Adipocyte (in vitro differentiated cells): ENCODE measurements at regions not wholly inside any gene's neighbourhood (a gene's known extent, or its start where the extent isn't known, plus 50 kb on each side); places are given as distances from the start of the nearest gene placed in this dataset.

Experiments
- DNase-seq: peaks from one replicate; pipeline ENCODE4 v3.0.0-alpha.2; 2015; ENCODE audit warnings: low read depth
- H3K27me3 ChIP-seq: replicated peaks from 2 replicates; pipeline ENCODE4 v1.7.0; 2013; ENCODE audit warnings: mild to moderate bottlenecking, low read length, moderate library complexity; ENCODE audit not compliant: control insufficient read depth, insufficient read depth
- H3K36me3 ChIP-seq: 2 replicates; pipeline ENCODE4 v1.7.0; 2013; ENCODE audit warnings: low read length, mild to moderate bottlenecking, moderate library complexity; ENCODE audit not compliant: control insufficient read depth, insufficient read depth, severe bottlenecking
- H3K4me1 ChIP-seq: 2 replicates; pipeline ENCODE4 v1.7.0; 2013; ENCODE audit warnings: mild to moderate bottlenecking, low read length, moderate library complexity; ENCODE audit not compliant: control insufficient read depth, insufficient read depth
- H3K4me3 ChIP-seq: 2 replicates; pipeline ENCODE4 v1.7.0; 2013; ENCODE audit warnings: mild to moderate bottlenecking, low read length, moderate library complexity
- H3K9ac ChIP-seq: 2 replicates; pipeline ENCODE4 v1.7.0; 2013; ENCODE audit warnings: mild to moderate bottlenecking, low read length, moderate library complexity
- H3K9me3 ChIP-seq: 2 replicates; pipeline ENCODE4 v1.7.0; 2013; ENCODE audit warnings: mild to moderate bottlenecking, low read length, moderate library complexity; ENCODE audit not compliant: control insufficient read depth

DNA sequence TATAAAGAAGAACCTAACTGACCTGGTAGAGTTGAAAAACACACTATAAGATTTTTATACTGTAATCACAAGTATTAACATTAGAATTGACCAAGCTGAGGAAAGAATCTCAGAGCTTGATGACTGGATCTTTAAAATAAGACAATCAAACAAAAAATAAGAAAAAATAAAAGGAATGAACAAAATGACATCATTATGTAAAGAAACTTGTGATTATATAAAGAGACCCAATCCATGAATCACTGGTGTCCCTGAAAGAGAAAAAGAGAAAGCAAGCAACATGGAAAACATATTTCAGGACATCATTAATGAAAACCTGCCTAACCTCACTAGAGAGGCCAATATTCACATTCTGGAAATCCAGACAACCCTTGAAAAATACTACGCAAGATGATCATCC lies 822.5 kb upstream of the SLITRK5 start:
- Histone ChIP-seq H3K36me3 (no peaks in the 10 kb centered on the region), H3K9ac (no peak overlapping the region), H3K9me3 (no peaks in the 10 kb centered on the region), H3K4me3 (no peak overlapping the region), H3K27me3 (no peaks in the 10 kb centered on the region), H3K4me1 (no peaks in the 10 kb centered on the region)
- DNase-seq: no peak

GRCh38 chr13:86856991-86857390 lies 814.2 kb upstream of the SLITRK5 start:
- no peak overlapping the region for H3K4me3 ChIP-seq
- no peak overlapping the region for H3K9ac ChIP-seq
- H3K36me3 ChIP-seq: no peaks in the 10 kb centered on the region
- no peaks in the 10 kb centered on the region for H3K27me3 ChIP-seq
- no peak for DNase-seq
- no peaks in the 10 kb centered on the region for H3K9me3 ChIP-seq
- no peaks in the 10 kb centered on the region for H3K4me1 ChIP-seq

DNA sequence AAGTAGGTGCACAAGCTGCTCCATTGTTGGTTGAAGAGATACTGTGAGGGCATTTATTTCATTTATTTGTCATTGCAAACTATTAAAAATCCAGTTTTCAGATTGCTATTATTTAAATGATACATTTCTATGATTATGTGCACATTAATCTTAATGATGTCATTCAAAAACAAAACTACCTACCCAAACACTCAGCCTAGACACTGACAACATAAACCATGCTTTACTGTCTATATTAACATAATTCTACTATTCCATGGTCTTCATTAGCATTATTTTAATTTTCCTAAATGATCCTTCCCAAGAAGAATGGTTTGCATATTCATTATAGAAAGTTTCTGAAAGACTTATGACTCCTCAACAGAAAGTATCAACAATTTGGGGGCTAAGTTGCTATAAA lies 813.0 kb upstream of the SLITRK5 start:
- no peaks in the 10 kb centered on the region for H3K36me3 ChIP-seq
- no peak for DNase-seq
- H3K4me1 ChIP-seq: no peaks in the 10 kb centered on the region
- no peak overlapping the region for H3K4me3 ChIP-seq
- no peaks in the 10 kb centered on the region for H3K27me3 ChIP-seq
- no peak overlapping the region for H3K9ac ChIP-seq
- no peaks in the 10 kb centered on the region for H3K9me3 ChIP-seq

DNA sequence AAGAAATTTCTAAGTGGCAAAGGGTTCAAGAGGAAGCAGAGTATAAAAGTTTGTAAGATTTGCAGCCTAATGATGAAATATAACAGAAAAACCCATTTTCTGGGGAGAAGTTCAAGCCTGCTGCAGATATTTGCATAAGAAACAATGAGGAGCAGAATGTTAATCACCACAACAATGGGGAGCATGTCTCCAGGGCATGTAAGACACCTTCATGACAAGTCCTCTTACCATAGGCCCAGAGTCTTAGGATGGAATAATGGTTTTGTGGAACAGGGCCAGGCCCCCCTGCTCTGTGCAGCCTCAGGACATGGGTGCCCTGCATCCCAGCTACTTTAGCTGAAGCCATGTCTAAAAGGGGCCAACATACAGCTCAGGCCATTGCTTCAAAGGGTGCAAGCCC lies 809.0 kb upstream of the SLITRK5 start:
- no peak for DNase-seq
- H3K9me3 ChIP-seq: no peaks in the 10 kb centered on the region
- no peaks in the 10 kb centered on the region for H3K36me3 ChIP-seq
- no peaks in the 10 kb centered on the region for H3K4me1 ChIP-seq
- H3K9ac ChIP-seq: no peak overlapping the region
- no peaks in the 10 kb centered on the region for H3K27me3 ChIP-seq
- H3K4me3 ChIP-seq: no peak overlapping the region

DNA sequence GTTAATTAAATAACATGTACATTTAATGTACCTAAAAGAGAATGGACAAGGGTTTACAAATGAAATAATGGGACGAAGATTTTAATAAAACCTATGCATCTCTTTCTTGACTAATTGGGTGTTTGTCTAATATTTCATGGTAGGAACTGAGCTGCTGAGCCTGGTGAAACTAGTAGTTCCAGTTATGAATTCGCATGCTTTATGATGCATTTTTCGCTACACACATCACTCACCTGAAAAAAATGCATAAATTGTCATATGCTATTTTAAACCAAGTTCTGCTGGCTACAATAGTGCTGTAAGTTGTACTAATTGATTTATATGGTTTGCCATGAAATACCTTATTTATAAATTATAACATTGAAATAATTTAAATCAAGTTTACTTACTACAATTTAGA lies 806.8 kb upstream of the SLITRK5 start:
- H3K9ac ChIP-seq: no peak overlapping the region
- H3K4me3 ChIP-seq: no peak overlapping the region
- no peaks in the 10 kb centered on the region for H3K27me3 ChIP-seq
- H3K9me3 ChIP-seq: no peaks in the 10 kb centered on the region
- H3K4me1 ChIP-seq: no peaks in the 10 kb centered on the region
- no peak for DNase-seq
- no peaks in the 10 kb centered on the region for H3K36me3 ChIP-seq

DNA sequence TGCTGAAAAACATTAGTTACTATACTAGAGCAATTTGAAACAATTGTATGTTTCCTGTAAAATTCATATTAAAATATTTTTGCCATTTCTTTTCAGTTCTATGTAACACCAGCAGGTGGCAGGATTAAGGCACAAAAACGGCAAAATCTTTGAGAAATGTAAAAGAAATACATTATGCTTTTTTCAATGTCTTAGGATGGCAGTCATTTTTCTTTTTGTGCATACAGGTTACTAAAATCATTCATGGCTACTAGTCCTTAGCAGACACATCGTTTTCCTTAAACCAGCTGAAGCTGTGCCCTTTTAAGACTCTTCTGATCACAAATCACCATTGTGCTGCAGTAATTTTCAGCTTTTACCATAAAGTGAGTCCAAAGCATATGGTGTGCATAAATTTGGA lies 800.7 kb upstream of the SLITRK5 start:
- Histone ChIP-seq H3K27me3 (no peaks in the 10 kb centered on the region), H3K36me3 (no peaks in the 10 kb centered on the region), H3K4me3 (no peak overlapping the region), H3K4me1 (no peaks in the 10 kb centered on the region), H3K9me3 (no peaks in the 10 kb centered on the region), H3K9ac (no peak overlapping the region)
- DNase-seq: peak; percentile 42

- Histone ChIP-seq H3K27me3 (no peaks in the 10 kb centered on the region), H3K9ac (no peak overlapping the region), H3K4me3 (no peak overlapping the region), H3K9me3 (no peaks in the 10 kb centered on the region), H3K4me1 (no peaks in the 10 kb centered on the region), H3K36me3 (no peaks in the 10 kb centered on the region)
- DNase-seq: no peak
These were observed 793.7 kb upstream of the SLITRK5 start for GRCh38 chr13:86877441-86877840.

DNA sequence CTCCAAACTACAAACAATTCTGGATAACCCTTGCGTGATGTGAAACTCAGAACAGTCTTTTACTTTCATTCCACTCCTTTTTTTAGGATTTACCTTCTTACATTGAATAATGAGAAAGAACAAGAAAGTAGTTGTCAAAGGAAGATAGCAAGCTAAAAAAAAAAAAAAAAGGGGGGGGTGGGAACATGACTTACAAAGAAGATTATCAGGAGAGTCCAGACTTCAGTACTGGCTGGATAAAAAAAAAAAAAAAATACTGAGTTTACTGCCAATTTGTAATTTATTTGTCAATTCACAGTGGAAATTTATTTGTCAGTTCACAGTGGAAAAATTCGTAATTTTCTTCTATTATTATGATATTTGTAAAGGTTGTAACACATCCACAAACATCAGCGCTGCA lies 792.4 kb upstream of the SLITRK5 start:
- Histone ChIP-seq H3K36me3 (no peaks in the 10 kb centered on the region), H3K4me1 (no peaks in the 10 kb centered on the region), H3K9me3 (no peaks in the 10 kb centered on the region), H3K9ac (no peak overlapping the region), H3K27me3 (no peaks in the 10 kb centered on the region), H3K4me3 (no peak overlapping the region)
- no peak for DNase-seq

- H3K36me3 ChIP-seq: no peaks in the 10 kb centered on the region
- no peak for DNase-seq
- no peaks in the 10 kb centered on the region for H3K27me3 ChIP-seq
- no peak overlapping the region for H3K9ac ChIP-seq
- no peaks in the 10 kb centered on the region for H3K4me1 ChIP-seq
- no peaks in the 10 kb centered on the region for H3K9me3 ChIP-seq
- H3K4me3 ChIP-seq: no peak overlapping the region
These were observed 789.8 kb upstream of the SLITRK5 start for GRCh38 chr13:86881390-86881789.

DNA sequence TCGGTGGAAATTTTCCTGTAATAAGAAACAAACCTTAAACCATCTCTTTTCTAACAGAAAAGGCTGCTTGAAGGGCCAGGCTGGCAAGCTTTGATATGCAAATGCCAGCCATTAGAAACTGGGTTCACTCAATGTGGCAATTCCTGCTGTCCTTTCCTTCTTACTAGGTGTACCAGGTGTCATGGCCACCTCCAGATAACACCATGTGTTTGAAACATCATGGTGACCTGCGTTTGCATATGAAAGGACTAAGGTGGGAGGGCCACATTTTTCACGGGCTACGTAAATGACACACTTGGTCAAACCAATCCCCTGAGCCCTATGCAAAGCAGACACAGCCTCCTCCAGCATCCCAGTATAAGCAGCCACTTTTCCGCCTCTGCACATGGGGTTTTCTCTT lies 789.1 kb upstream of the SLITRK5 start:
- Histone ChIP-seq H3K9ac (no peak overlapping the region), H3K4me1 (no peaks in the 10 kb centered on the region), H3K9me3 (no peaks in the 10 kb centered on the region), H3K27me3 (no peaks in the 10 kb centered on the region), H3K4me3 (no peak overlapping the region), H3K36me3 (no peaks in the 10 kb centered on the region)
- no peak for DNase-seq

DNA sequence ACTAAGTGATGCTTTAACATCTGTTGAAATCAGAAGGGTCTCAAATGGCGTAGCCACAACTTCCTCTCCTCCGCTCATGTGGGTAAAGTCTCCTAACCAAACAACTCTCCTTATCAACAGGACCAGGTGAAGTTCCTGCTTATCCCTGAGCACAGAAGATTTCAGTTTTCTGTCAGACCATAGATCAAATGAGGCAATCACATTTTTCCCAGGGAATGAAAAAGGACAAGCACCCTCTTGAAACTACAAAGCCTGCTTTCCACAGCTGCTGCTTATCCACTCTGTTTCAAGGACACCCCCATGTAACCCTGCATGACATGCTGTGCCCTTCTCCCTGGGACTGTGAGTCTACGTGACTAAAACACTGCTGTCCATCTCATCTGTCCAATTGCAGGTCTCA lies 788.3 kb upstream of the SLITRK5 start:
- no peaks in the 10 kb centered on the region for H3K4me1 ChIP-seq
- H3K4me3 ChIP-seq: no peak overlapping the region
- H3K9me3 ChIP-seq: no peaks in the 10 kb centered on the region
- no peaks in the 10 kb centered on the region for H3K36me3 ChIP-seq
- no peaks in the 10 kb centered on the region for H3K27me3 ChIP-seq
- no peak for DNase-seq
- H3K9ac ChIP-seq: no peak overlapping the region

- Histone ChIP-seq H3K9me3 (no peaks in the 10 kb centered on the region), H3K4me1 (no peaks in the 10 kb centered on the region), H3K9ac (no peak overlapping the region), H3K4me3 (no peak overlapping the region), H3K27me3 (no peaks in the 10 kb centered on the region), H3K36me3 (no peaks in the 10 kb centered on the region)
- no peak for DNase-seq
These were observed 778.8 kb upstream of the SLITRK5 start for GRCh38 chr13:86892330-86892729.
